Body of pancreas (tissue), 4 donors: ENCODE measurements at regions not wholly inside any gene's neighbourhood (a gene's known extent, or its start where the extent isn't known, plus 50 kb on each side); places are given as distances from the start of the nearest gene placed in this dataset.

Experiments used
- CTCF ChIP-seq, 7 experiments: fragments of 450-650 bp in 4 of 7; fragments of 200-600 bp in 3 of 7; sonication (generic) in 3 of 7; IDR thresholded peaks; one replicate each; pipeline ENCODE4 v1.5.1; 2016 to 2019; ENCODE audit warnings: antibody characterized with exemption in 7 of 7
- POLR2A ChIP-seq, 3 donors: fragments of 450-650 bp; IDR thresholded peaks; one replicate each; pipeline ENCODE4 v1.6.1; 2016; ENCODE audit warnings: antibody characterized with exemption in 3 of 3, mild to moderate bottlenecking in 2 of 3

DNA sequence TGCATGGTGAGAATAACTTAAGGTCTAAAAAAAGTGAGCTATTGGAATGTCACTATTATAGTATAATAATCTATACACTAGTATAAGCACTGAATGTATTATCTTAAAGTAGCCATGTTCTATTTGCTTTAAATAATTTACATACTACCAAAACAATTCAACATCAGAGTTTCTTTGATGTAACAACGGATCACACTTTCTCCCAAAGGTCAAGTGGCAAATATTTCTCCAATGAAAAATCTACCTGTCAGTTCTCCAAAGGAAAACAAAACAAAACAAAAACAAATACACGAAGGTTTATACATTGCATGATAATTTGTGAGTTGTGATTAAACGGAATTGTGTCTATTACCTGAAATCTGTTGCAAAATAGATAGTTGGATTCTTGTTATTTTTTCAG lies 581.4 kb downstream of the USP25 start:
- TF ChIP-seq CTCF (IDR thresholded peaks at IDR 0.05) (no peak), POLR2A (IDR thresholded peaks at IDR 0.05) (no peak)
